ENCODE measurements at regions not wholly inside any gene's neighbourhood (a gene's known extent, or its start where the extent isn't known, plus 50 kb on each side); places are given as distances from the start of the nearest gene placed in this dataset.

DNA sequence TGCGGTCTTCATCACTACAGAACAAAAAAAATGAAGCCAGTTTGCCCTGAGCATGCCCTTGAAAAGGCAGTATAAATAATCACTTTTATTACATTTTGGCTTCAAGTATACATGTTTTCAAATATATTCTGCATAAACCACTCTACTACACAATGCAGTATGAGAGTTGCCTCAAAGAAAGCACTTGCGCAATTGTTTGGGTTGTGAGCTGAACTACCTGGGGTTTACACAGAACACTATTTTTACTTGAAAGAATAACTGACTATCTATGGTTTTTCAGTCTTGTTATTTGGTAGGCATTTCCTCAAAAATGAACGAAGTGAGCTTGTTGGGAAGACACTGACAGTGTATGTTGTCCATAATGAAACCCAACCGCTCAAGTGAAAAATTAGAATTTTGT, 264.4 kb upstream of the KLF12 start:
- no peaks in the 10 kb centered on the region for H3K27me3 ChIP-seq (replicated peaks; ENCODE audit: insufficient read depth, low read length)
- DNase-seq = no peak
- H3K9me3 ChIP-seq (replicated peaks; ENCODE audit: insufficient read depth, low read length) = no peaks in the 10 kb centered on the region
- no peaks in the 10 kb centered on the region for H3F3A ChIP-seq (ENCODE audit: insufficient read depth, low read length)
- no peak overlapping the region for H3K9ac ChIP-seq (ENCODE audit: low read length)
- H4K20me1 ChIP-seq (ENCODE audit: insufficient read depth, low read length) = no peaks in the 10 kb centered on the region
- no peak overlapping the region for H3K27ac ChIP-seq (ENCODE audit: low read length)
- H2AFZ ChIP-seq (ENCODE audit: low read length) = no peak overlapping the region
- no peaks in the 10 kb centered on the region for H3K4me1 ChIP-seq (ENCODE audit: low read length)
- no peaks in the 10 kb centered on the region for H3K79me2 ChIP-seq (ENCODE audit: low read length)
- no peak for TF ChIP-seq EZH2phosphoT487 (IDR thresholded peaks at IDR 0.05; ENCODE audit: low read length)
- TF ChIP-seq, protein P1, sequence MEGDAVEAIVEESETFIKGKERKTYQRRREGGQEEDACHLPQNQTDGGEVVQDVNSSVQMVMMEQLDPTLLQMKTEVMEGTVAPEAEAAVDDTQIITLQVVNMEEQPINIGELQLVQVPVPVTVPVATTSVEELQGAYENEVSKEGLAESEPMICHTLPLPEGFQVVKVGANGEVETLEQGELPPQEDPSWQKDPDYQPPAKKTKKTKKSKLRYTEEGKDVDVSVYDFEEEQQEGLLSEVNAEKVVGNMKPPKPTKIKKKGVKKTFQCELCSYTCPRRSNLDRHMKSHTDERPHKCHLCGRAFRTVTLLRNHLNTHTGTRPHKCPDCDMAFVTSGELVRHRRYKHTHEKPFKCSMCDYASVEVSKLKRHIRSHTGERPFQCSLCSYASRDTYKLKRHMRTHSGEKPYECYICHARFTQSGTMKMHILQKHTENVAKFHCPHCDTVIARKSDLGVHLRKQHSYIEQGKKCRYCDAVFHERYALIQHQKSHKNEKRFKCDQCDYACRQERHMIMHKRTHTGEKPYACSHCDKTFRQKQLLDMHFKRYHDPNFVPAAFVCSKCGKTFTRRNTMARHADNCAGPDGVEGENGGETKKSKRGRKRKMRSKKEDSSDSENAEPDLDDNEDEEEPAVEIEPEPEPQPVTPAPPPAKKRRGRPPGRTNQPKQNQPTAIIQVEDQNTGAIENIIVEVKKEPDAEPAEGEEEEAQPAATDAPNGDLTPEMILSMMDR (IDR thresholded peaks at IDR 0.05; ENCODE audit: low read length) = no peak
- TF ChIP-seq EZH2 (optimal IDR thresholded peaks at IDR 0.05; ENCODE audit: low read depth, low read length) = no peak
- H3K4me3 ChIP-seq (ENCODE audit: low read length) = no peak overlapping the region
- no peaks in the 10 kb centered on the region for H3K9me2 ChIP-seq (replicated peaks; ENCODE audit: insufficient read depth, low read length)
- H3K4me2 ChIP-seq (ENCODE audit: low read depth, low read length) = no peak overlapping the region
- H3K36me3 ChIP-seq (replicated peaks; ENCODE audit: insufficient read depth, low read length) = no peaks in the 10 kb centered on the region

DNA sequence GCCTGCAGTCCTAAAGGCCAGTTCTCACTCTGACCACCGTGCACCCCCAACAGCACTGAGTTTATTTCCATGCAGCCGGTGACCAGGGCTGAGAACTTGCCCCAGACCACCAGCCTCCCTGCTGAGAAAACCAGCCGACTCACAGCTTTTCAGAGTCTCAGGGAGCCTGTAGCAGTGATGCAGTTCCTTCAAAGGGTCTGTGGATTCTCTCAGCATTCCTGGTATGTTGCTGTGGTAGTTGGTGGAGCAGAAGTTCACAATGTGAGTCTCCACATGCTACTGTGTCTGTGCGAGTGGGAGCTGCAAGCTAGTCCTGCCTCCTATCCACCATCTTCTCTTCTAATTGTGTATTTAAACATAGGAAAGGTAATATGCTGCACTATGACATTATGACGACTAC, 254.9 kb upstream of the KLF12 start:
- Histone ChIP-seq H3K27me3 (replicated peaks; ENCODE audit: insufficient read depth, low read length) (no peaks in the 10 kb centered on the region), H3K9me3 (replicated peaks; ENCODE audit: insufficient read depth, low read length) (no peaks in the 10 kb centered on the region), H4K20me1 (ENCODE audit: insufficient read depth, low read length) (no peaks in the 10 kb centered on the region), H3F3A (ENCODE audit: insufficient read depth, low read length) (no peaks in the 10 kb centered on the region), H3K4me3 (ENCODE audit: low read length) (no peak overlapping the region), H2AFZ (ENCODE audit: low read length) (no peak overlapping the region), H3K27ac (ENCODE audit: low read length) (no peak overlapping the region), H3K4me2 (ENCODE audit: low read depth, low read length) (no peak overlapping the region), H3K79me2 (ENCODE audit: low read length) (no peaks in the 10 kb centered on the region), H3K9ac (ENCODE audit: low read length) (no peak overlapping the region), H3K4me1 (ENCODE audit: low read length) (no peaks in the 10 kb centered on the region), H3K9me2 (replicated peaks; ENCODE audit: insufficient read depth, low read length) (no peaks in the 10 kb centered on the region), H3K36me3 (replicated peaks; ENCODE audit: insufficient read depth, low read length) (no peaks in the 10 kb centered on the region)
- no peak for DNase-seq
- TF ChIP-seq EZH2phosphoT487 (IDR thresholded peaks at IDR 0.05; ENCODE audit: low read length) = no peak
- TF ChIP-seq, protein P1 (IDR thresholded peaks at IDR 0.05; ENCODE audit: low read length) = no peak

DNA sequence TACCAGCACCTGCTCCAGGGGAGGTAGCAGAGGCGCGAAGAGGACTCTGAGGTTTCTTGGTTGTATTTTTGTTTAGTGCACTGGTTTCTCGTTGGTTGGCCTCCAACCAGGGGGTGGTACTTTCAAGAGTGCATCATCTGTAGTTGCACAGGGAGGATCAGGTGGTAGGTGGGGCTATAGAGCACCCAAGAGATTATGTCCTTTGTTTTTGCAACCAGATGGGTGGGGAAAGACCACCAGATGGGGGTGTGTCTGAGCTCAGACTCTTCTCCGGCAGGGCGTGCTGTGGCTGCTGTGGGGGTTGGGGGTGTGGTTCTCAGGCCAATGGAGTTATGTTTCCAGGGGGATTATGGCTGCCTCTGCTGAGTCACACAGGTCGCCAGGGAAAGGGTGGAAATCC, 254.4 kb upstream of the KLF12 start:
- no peak for TF ChIP-seq EZH2phosphoT487 (IDR thresholded peaks at IDR 0.05; ENCODE audit: low read length)
- TF ChIP-seq, protein P1 (IDR thresholded peaks at IDR 0.05; ENCODE audit: low read length) = no peak
- TF ChIP-seq EZH2 (optimal IDR thresholded peaks at IDR 0.05; ENCODE audit: low read depth, low read length) = no peak
- no peak overlapping the region for H2AFZ ChIP-seq (ENCODE audit: low read length)
- no peak overlapping the region for H3K9ac ChIP-seq (ENCODE audit: low read length)
- H3K9me2 ChIP-seq (replicated peaks; ENCODE audit: insufficient read depth, low read length) = no peaks in the 10 kb centered on the region
- H3K4me1 ChIP-seq (ENCODE audit: low read length) = no peaks in the 10 kb centered on the region
- no peak overlapping the region for H3K4me3 ChIP-seq (ENCODE audit: low read length)
- H3K4me2 ChIP-seq (ENCODE audit: low read depth, low read length) = no peak overlapping the region
- no peaks in the 10 kb centered on the region for H4K20me1 ChIP-seq (ENCODE audit: insufficient read depth, low read length)
- H3K36me3 ChIP-seq (replicated peaks; ENCODE audit: insufficient read depth, low read length) = no peaks in the 10 kb centered on the region
- H3K79me2 ChIP-seq (ENCODE audit: low read length) = no peaks in the 10 kb centered on the region
- DNase-seq = no peak
- no peak overlapping the region for H3K27ac ChIP-seq (ENCODE audit: low read length)
- H3K9me3 ChIP-seq (replicated peaks; ENCODE audit: insufficient read depth, low read length) = no peaks in the 10 kb centered on the region
- H3K27me3 ChIP-seq (replicated peaks; ENCODE audit: insufficient read depth, low read length) = no peaks in the 10 kb centered on the region
- no peaks in the 10 kb centered on the region for H3F3A ChIP-seq (ENCODE audit: insufficient read depth, low read length)
